ENCODE measurements at regions not wholly inside any gene's neighbourhood (a gene's known extent, or its start where the extent isn't known, plus 50 kb on each side); places are given as distances from the start of the nearest gene placed in this dataset.

GRCh38 chr4:82055156-82055555 lies 318.6 kb downstream of the HNRNPD start (continued):
- TF ChIP-seq NANOG (IDR thresholded peaks at IDR 0.05; ENCODE audit: insufficient read depth, low read depth, low read length, poor library complexity, severe bottlenecking) (no peak), GABPA (IDR thresholded peaks at IDR 0.05; ENCODE audit: borderline replicate concordance, insufficient read depth, low read length) (no peak), CTBP2 (IDR thresholded peaks at IDR 0.05; ENCODE audit: borderline replicate concordance, insufficient read depth, insufficient read length, low read length) (no peak), CHD7 (IDR thresholded peaks at IDR 0.05; ENCODE audit: insufficient replicate concordance, low read length) (no peak), EGR1 (IDR thresholded peaks at IDR 0.05; ENCODE audit: borderline replicate concordance, low read depth, low read length) (no peak), CBX8 (IDR thresholded peaks at IDR 0.05; ENCODE audit: borderline replicate concordance, low read depth, low read length) (no peak)

All from H1 (cell line).